ENCODE measurements at regions not wholly inside any gene's neighbourhood (a gene's known extent, or its start where the extent isn't known, plus 50 kb on each side); places are given as distances from the start of the nearest gene placed in this dataset.

GRCh38 chr6:48475275-48475674 lies 364.3 kb upstream of the PTCHD4 start:
- DNase-seq (ENCODE audit: low read depth), result peak; percentile 78
- Histone ChIP-seq H3K4me3 (ENCODE audit: low read depth, low read length) (no peak overlapping the region), H3K27me3 (ENCODE audit: control insufficient read depth, insufficient read depth, low read length) (no peaks in the 10 kb centered on the region), H3K36me3 (ENCODE audit: control insufficient read depth, insufficient read depth, low read length) (no peaks in the 10 kb centered on the region)
- TF ChIP-seq CTCF (IDR thresholded peaks at IDR 0.05; ENCODE audit: insufficient read depth, low read length, severe bottlenecking), result no peak
- FAIRE-seq, result no peak

GRCh38 chr6:48474830-48475229 lies 363.8 kb upstream of the PTCHD4 start:
- TF ChIP-seq CTCF (IDR thresholded peaks at IDR 0.05; ENCODE audit: insufficient read depth, low read length, severe bottlenecking), result no peak
- H3K4me3 ChIP-seq (ENCODE audit: low read depth, low read length), result no peak overlapping the region
- FAIRE-seq (peak; percentile 55), DNase-seq (ENCODE audit: low read depth) (no peak)
- no peaks in the 10 kb centered on the region for H3K36me3 ChIP-seq (ENCODE audit: control insufficient read depth, insufficient read depth, low read length)
- H3K27me3 ChIP-seq (ENCODE audit: control insufficient read depth, insufficient read depth, low read length), result no peaks in the 10 kb centered on the region

GRCh38 chr6:48474136-48474535 lies 363.1 kb upstream of the PTCHD4 start:
- FAIRE-seq (no peak), DNase-seq (ENCODE audit: low read depth) (peak; percentile 22)
- no peaks in the 10 kb centered on the region for H3K36me3 ChIP-seq (ENCODE audit: control insufficient read depth, insufficient read depth, low read length)
- H3K27me3 ChIP-seq (ENCODE audit: control insufficient read depth, insufficient read depth, low read length), result no peaks in the 10 kb centered on the region
- TF ChIP-seq CTCF (IDR thresholded peaks at IDR 0.05; ENCODE audit: insufficient read depth, low read length, severe bottlenecking), result no peak
- H3K4me3 ChIP-seq (ENCODE audit: low read depth, low read length), result no peak overlapping the region

GRCh38 chr6:48472535-48472934 lies 361.5 kb upstream of the PTCHD4 start:
- Histone ChIP-seq H3K4me3 (ENCODE audit: low read depth, low read length) (no peak overlapping the region), H3K27me3 (ENCODE audit: control insufficient read depth, insufficient read depth, low read length) (no peaks in the 10 kb centered on the region)
- FAIRE-seq, result no peak

GRCh38 chr6:48472091-48472490 lies 361.1 kb upstream of the PTCHD4 start:
- TF ChIP-seq CTCF (IDR thresholded peaks at IDR 0.05; ENCODE audit: insufficient read depth, low read length, severe bottlenecking), result no peak
- FAIRE-seq, result no peak

More at GRCh38 chr6:48472535-48472934, 361.5 kb upstream of the PTCHD4 start:
- TF ChIP-seq CTCF (IDR thresholded peaks at IDR 0.05; ENCODE audit: insufficient read depth, low read length, severe bottlenecking), result no peak
- DNase-seq (ENCODE audit: low read depth), result no peak
- H3K36me3 ChIP-seq (ENCODE audit: control insufficient read depth, insufficient read depth, low read length), result no peaks in the 10 kb centered on the region

GRCh38 chr6:48471326-48471725 lies 360.3 kb upstream of the PTCHD4 start:
- DNase-seq (ENCODE audit: low read depth) (no peak), FAIRE-seq (no peak)
- H3K27me3 ChIP-seq (ENCODE audit: control insufficient read depth, insufficient read depth, low read length), result no peaks in the 10 kb centered on the region
- H3K36me3 ChIP-seq (ENCODE audit: control insufficient read depth, insufficient read depth, low read length), result no peaks in the 10 kb centered on the region
- H3K4me3 ChIP-seq (ENCODE audit: low read depth, low read length), result no peak overlapping the region
- TF ChIP-seq CTCF (IDR thresholded peaks at IDR 0.05; ENCODE audit: insufficient read depth, low read length, severe bottlenecking), result no peak

More at GRCh38 chr6:48472091-48472490, 361.1 kb upstream of the PTCHD4 start:
- DNase-seq (ENCODE audit: low read depth), result no peak
- H3K27me3 ChIP-seq (ENCODE audit: control insufficient read depth, insufficient read depth, low read length), result no peaks in the 10 kb centered on the region
- H3K4me3 ChIP-seq (ENCODE audit: low read depth, low read length), result no peak overlapping the region
- H3K36me3 ChIP-seq (ENCODE audit: control insufficient read depth, insufficient read depth, low read length), result no peaks in the 10 kb centered on the region
